HEK293 (cell line): ENCODE measurements at regions not wholly inside any gene's neighbourhood (a gene's known extent, or its start where the extent isn't known, plus 50 kb on each side); places are given as distances from the start of the nearest gene placed in this dataset.

Source experiments
- CTCF ChIA-PET: fragments of 350-600 bp; formaldehyde crosslinking; extraction: SDS; loops from one replicate; lab custom pipeline; 2021; ENCODE audit warnings: antibody characterized with exemption; lab: Yijun Ruan, JAX
- POLR2A ChIA-PET: fragments of 300-600 bp; formaldehyde crosslinking; extraction: SDS; loops from one replicate; lab custom pipeline; 2020; ENCODE audit warnings: antibody characterized with exemption, inconsistent platforms; lab: Yijun Ruan, JAX
- H3K27ac ChIP-seq: fragments of 200-500 bp; sonication (Bioruptor generic); 2 replicates; pipeline ENCODE4 v1.5.1; 2014; ENCODE audit warnings: low read depth, low read length, control low read depth, inconsistent platforms; ENCODE audit errors: extremely low read depth
- H3K36me3 ChIP-seq, 2 experiments: fragments of 200-500 bp in 1 of 2; sonication (Bioruptor generic) in 1 of 2; 1 replicate in 1 of 2; 2 replicates in 1 of 2; pipeline ENCODE4 v1.5.1; 2014 to 2017; ENCODE audit warnings: inconsistent platforms in 2 of 2, low read length in 2 of 2; ENCODE audit not compliant: control insufficient read depth in 2 of 2, insufficient read depth in 1 of 2
- H3K4me1 ChIP-seq: fragments of 200-500 bp; sonication (Bioruptor generic); 2 replicates; pipeline ENCODE4 v1.5.1; 2014; ENCODE audit warnings: mild to moderate bottlenecking, low read length, inconsistent platforms; ENCODE audit not compliant: control insufficient read depth, insufficient read depth
- H3K4me3 ChIP-seq: 2 replicates; pipeline ENCODE4 v1.5.1; 2011; ENCODE audit warnings: low read depth, mild to moderate bottlenecking, control low read depth, low read length, moderate library complexity
- H3K9me3 ChIP-seq: fragments of 200-500 bp; sonication (Bioruptor generic); 2 replicates; pipeline ENCODE4 v1.5.1; 2014; ENCODE audit warnings: low read depth, low read length, inconsistent platforms; ENCODE audit not compliant: control insufficient read depth, insufficient read depth
- BCL11A ChIP-seq: fragments of 450-650 bp; formaldehyde crosslinking; IDR thresholded peaks from 2 replicates; pipeline ENCODE4 v1.5.1; 2016; ENCODE audit warnings: low read depth, missing biosample characterization, missing genetic modification characterization
- HOXD13 ChIP-seq: sonication (generic); formaldehyde crosslinking; IDR thresholded peaks from 2 replicates; pipeline ENCODE4 v1.8.0; 2022; ENCODE audit warnings: missing genetic modification reagents, borderline replicate concordance
- SCRT1 ChIP-seq: fragments of 450-650 bp; formaldehyde crosslinking; IDR thresholded peaks from 2 replicates; pipeline ENCODE4 v1.5.1; 2016; ENCODE audit warnings: missing biosample characterization, missing genetic modification characterization, borderline replicate concordance
- SP2 ChIP-seq: fragments of 450-650 bp; formaldehyde crosslinking; IDR thresholded peaks from 2 replicates; pipeline ENCODE4 v1.5.1; 2016; ENCODE audit warnings: missing biosample characterization, missing genetic modification characterization
- ZBTB8A ChIP-seq: fragments of 450-650 bp; formaldehyde crosslinking; IDR thresholded peaks from 2 replicates; pipeline ENCODE4 v1.5.1; 2016; ENCODE audit warnings: missing biosample characterization, missing genetic modification characterization
- ZFP41 ChIP-seq: fragments of 450-650 bp; formaldehyde crosslinking; IDR thresholded peaks from 2 replicates; pipeline ENCODE4 v1.5.1; 2016; ENCODE audit warnings: missing biosample characterization, missing genetic modification characterization, borderline replicate concordance
- ZNF138 ChIP-seq: fragments of 450-650 bp; formaldehyde crosslinking; IDR thresholded peaks from 2 replicates; pipeline ENCODE4 v1.5.1; 2016; ENCODE audit warnings: missing biosample characterization, missing genetic modification characterization, borderline replicate concordance
- ZNF16 ChIP-seq: fragments of 450-650 bp; formaldehyde crosslinking; IDR thresholded peaks from 2 replicates; pipeline ENCODE4 v1.5.1; 2016; ENCODE audit warnings: low read depth, missing biosample characterization, missing genetic modification characterization
- ZNF223 ChIP-seq: fragments of 450-650 bp; formaldehyde crosslinking; IDR thresholded peaks from 2 replicates; pipeline ENCODE4 v1.5.1; 2016; ENCODE audit warnings: missing biosample characterization, missing genetic modification characterization
- ZNF248 ChIP-seq: fragments of 450-650 bp; formaldehyde crosslinking; IDR thresholded peaks from 2 replicates; pipeline ENCODE4 v1.5.1; 2017; ENCODE audit warnings: missing biosample characterization, missing genetic modification characterization
- ZNF266 ChIP-seq: fragments of 450-650 bp; formaldehyde crosslinking; IDR thresholded peaks from 2 replicates; pipeline ENCODE4 v1.5.1; 2016; ENCODE audit warnings: missing biosample characterization, missing genetic modification characterization, low read depth
- ZNF423 ChIP-seq: fragments of 450-650 bp; formaldehyde crosslinking; IDR thresholded peaks from 2 replicates; pipeline ENCODE4 v1.5.1; 2016; ENCODE audit warnings: missing biosample characterization, missing genetic modification characterization
- ZNF426 ChIP-seq: fragments of 450-650 bp; formaldehyde crosslinking; IDR thresholded peaks from 2 replicates; pipeline ENCODE4 v1.5.1; 2017; ENCODE audit warnings: missing biosample characterization, missing genetic modification characterization, mild to moderate bottlenecking, inconsistent platforms, moderate library complexity
- ZNF529 ChIP-seq: fragments of 450-650 bp; formaldehyde crosslinking; IDR thresholded peaks from 2 replicates; pipeline ENCODE4 v1.5.1; 2017; ENCODE audit warnings: missing genetic modification characterization, missing biosample characterization; ENCODE audit not compliant: insufficient replicate concordance
- ZNF530 ChIP-seq: fragments of 450-650 bp; formaldehyde crosslinking; IDR thresholded peaks from 2 replicates; pipeline ENCODE4 v1.5.1; 2016; ENCODE audit warnings: low read depth, missing biosample characterization, missing genetic modification characterization
- ZNF544 ChIP-seq: fragments of 450-650 bp; formaldehyde crosslinking; IDR thresholded peaks from 2 replicates; pipeline ENCODE4 v1.5.0; 2017; ENCODE audit warnings: missing biosample characterization, missing genetic modification characterization
- ZNF548 ChIP-seq: fragments of 450-650 bp; formaldehyde crosslinking; IDR thresholded peaks from 2 replicates; pipeline ENCODE4 v1.5.1; 2016; ENCODE audit warnings: missing biosample characterization, missing genetic modification characterization
- ZNF624 ChIP-seq: fragments of 450-650 bp; formaldehyde crosslinking; IDR thresholded peaks from 2 replicates; pipeline ENCODE4 v1.5.1; 2017; ENCODE audit warnings: missing biosample characterization, missing genetic modification characterization
- ZNF701 ChIP-seq: fragments of 450-650 bp; formaldehyde crosslinking; IDR thresholded peaks from 2 replicates; pipeline ENCODE4 v1.5.1; 2016; ENCODE audit warnings: missing biosample characterization, missing genetic modification characterization
- ZNF768 ChIP-seq: fragments of 450-650 bp; formaldehyde crosslinking; IDR thresholded peaks from 2 replicates; pipeline ENCODE4 v1.5.1; 2018; ENCODE audit warnings: missing biosample characterization, mild to moderate bottlenecking, missing genetic modification characterization
- TF ChIP-seq, protein P1 (sequence below): fragments of 450-650 bp; formaldehyde crosslinking; IDR thresholded peaks from 2 replicates; pipeline ENCODE4 v1.5.1; 2016; ENCODE audit warnings: missing biosample characterization, missing genetic modification characterization, low read depth
- TF ChIP-seq, protein P2 (sequence below): fragments of 450-650 bp; IDR thresholded peaks from 2 replicates; pipeline ENCODE4 v1.5.1; 2018; ENCODE audit warnings: missing biosample characterization, missing genetic modification characterization
- TF ChIP-seq, protein P3 (sequence below): fragments of 450-650 bp; formaldehyde crosslinking; IDR thresholded peaks from 2 replicates; pipeline ENCODE4 v1.5.1; 2017; ENCODE audit warnings: missing biosample characterization, mild to moderate bottlenecking, missing genetic modification characterization, moderate library complexity
- TF ChIP-seq, protein P4 (sequence below): fragments of 450-650 bp; formaldehyde crosslinking; IDR thresholded peaks from 2 replicates; pipeline ENCODE4 v1.5.1; 2016; ENCODE audit warnings: missing biosample characterization, missing genetic modification characterization
- TF ChIP-seq, protein P5 (sequence below): fragments of 450-650 bp; formaldehyde crosslinking; IDR thresholded peaks from 2 replicates; pipeline ENCODE4 v1.5.1; 2016; ENCODE audit warnings: missing biosample characterization, missing genetic modification characterization, low read depth
- TF ChIP-seq, protein P6 (sequence below): fragments of 450-650 bp; formaldehyde crosslinking; IDR thresholded peaks from 2 replicates; pipeline ENCODE4 v1.5.1; 2017; ENCODE audit warnings: missing biosample characterization, missing genetic modification characterization

DNA sequence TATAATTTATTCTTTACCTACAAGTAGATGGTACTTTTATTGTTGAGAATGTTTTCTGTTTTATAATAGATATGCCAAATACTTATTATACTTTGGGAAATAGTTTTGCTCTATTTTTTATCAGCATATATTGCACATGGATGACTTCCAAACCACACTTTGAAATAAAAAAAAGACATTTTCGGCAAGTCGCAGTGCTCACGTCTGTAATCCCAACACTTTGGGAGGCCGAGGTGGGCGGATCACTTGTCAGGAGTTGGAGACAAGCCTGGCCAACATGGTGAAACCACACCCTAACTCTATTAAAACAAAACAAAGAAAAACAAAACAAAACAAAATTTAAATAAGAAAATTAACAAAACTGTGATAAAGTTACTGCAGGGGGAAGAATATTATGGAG lies 983.9 kb upstream of the CNTN5 start:
- POLR2A ChIA-PET = no interaction called here
- H3K9me3 ChIP-seq = no peaks in the 10 kb centered on the region
- H3K4me1 ChIP-seq = no peaks in the 10 kb centered on the region
- no peak overlapping the region for H3K27ac ChIP-seq
- CTCF ChIA-PET = no interaction called here
- H3K36me3 ChIP-seq = no peaks in the 10 kb centered on the region
- TF ChIP-seq ZNF529 (tag by site-specific recombination) (no peak), SCRT1 (tag by site-specific recombination) (no peak), ZFP41 (tag by site-specific recombination) (no peak), ZNF223 (tag by site-specific recombination) (no peak), ZNF16 (tag by site-specific recombination) (no peak), HOXD13 (CRISPR knock-in tag) (no peak), ZNF768 (tag by site-specific recombination) (no peak), ZNF248 (no peak), ZBTB8A (tag by site-specific recombination) (no peak), ZNF701 (tag by site-specific recombination) (no peak)
- TF ChIP-seq, protein P1, sequence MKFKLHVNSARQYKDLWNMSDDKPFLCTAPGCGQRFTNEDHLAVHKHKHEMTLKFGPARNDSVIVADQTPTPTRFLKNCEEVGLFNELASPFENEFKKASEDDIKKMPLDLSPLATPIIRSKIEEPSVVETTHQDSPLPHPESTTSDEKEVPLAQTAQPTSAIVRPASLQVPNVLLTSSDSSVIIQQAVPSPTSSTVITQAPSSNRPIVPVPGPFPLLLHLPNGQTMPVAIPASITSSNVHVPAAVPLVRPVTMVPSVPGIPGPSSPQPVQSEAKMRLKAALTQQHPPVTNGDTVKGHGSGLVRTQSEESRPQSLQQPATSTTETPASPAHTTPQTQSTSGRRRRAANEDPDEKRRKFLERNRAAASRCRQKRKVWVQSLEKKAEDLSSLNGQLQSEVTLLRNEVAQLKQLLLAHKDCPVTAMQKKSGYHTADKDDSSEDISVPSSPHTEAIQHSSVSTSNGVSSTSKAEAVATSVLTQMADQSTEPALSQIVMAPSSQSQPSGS (tag by site-specific recombination) = no peak
- TF ChIP-seq, protein P2, sequence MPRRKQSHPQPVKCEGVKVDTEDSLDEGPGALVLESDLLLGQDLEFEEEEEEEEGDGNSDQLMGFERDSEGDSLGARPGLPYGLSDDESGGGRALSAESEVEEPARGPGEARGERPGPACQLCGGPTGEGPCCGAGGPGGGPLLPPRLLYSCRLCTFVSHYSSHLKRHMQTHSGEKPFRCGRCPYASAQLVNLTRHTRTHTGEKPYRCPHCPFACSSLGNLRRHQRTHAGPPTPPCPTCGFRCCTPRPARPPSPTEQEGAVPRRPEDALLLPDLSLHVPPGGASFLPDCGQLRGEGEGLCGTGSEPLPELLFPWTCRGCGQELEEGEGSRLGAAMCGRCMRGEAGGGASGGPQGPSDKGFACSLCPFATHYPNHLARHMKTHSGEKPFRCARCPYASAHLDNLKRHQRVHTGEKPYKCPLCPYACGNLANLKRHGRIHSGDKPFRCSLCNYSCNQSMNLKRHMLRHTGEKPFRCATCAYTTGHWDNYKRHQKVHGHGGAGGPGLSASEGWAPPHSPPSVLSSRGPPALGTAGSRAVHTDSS (tag by site-specific recombination) = no peak
- TF ChIP-seq, protein P3, sequence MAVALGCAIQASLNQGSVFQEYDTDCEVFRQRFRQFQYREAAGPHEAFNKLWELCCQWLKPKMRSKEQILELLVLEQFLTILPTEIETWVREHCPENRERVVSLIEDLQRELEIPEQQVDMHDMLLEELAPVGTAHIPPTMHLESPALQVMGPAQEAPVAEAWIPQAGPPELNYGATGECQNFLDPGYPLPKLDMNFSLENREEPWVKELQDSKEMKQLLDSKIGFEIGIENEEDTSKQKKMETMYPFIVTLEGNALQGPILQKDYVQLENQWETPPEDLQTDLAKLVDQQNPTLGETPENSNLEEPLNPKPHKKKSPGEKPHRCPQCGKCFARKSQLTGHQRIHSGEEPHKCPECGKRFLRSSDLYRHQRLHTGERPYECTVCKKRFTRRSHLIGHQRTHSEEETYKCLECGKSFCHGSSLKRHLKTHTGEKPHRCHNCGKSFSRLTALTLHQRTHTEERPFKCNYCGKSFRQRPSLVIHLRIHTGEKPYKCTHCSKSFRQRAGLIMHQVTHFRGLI = no peak
- TF ChIP-seq, protein P4, sequence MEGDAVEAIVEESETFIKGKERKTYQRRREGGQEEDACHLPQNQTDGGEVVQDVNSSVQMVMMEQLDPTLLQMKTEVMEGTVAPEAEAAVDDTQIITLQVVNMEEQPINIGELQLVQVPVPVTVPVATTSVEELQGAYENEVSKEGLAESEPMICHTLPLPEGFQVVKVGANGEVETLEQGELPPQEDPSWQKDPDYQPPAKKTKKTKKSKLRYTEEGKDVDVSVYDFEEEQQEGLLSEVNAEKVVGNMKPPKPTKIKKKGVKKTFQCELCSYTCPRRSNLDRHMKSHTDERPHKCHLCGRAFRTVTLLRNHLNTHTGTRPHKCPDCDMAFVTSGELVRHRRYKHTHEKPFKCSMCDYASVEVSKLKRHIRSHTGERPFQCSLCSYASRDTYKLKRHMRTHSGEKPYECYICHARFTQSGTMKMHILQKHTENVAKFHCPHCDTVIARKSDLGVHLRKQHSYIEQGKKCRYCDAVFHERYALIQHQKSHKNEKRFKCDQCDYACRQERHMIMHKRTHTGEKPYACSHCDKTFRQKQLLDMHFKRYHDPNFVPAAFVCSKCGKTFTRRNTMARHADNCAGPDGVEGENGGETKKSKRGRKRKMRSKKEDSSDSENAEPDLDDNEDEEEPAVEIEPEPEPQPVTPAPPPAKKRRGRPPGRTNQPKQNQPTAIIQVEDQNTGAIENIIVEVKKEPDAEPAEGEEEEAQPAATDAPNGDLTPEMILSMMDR (tag by site-specific recombination) = no peak
- no peak overlapping the region for H3K4me3 ChIP-seq

DNA sequence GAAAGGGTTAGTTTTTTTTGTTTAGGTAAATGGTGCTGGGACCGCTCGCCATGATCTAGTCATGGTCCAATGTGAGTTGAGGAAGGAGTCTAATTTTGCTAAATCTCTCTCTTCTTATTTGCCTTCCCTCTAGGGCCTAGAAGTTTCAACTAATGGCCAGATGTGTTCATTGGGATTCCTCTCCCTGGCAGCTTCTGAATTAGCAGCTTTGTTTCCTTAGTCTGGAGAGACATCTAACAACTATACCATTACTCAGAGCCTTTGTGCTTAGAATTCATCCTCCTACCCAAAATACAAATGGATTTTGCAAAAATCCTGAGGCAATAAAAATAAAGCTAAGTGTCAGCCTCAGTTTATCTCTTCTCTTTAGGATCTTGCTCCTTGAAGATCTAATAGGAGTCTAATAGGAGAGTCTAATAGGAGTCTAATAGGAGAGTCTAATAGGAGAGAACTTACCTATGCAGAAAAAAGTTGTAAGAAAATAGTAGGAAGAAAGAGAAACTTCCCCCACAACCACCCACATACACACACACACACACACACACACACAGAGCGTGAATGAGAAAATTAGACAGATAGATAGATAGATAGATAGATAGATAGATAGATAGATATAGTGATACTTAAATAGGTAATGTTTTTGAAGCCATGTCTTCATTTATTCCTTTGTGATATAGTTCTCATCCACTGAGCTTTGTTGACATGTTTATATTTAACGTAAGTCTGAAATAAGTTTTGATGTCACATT lies 980.5 kb upstream of the CNTN5 start:
- Histone ChIP-seq H3K9me3 (no peaks in the 10 kb centered on the region), H3K4me3 (no peak overlapping the region), H3K36me3 (no peaks in the 10 kb centered on the region), H3K4me1 (no peaks in the 10 kb centered on the region), H3K27ac (no peak overlapping the region)
- ChIA-PET POLR2A (no interaction called here), CTCF (no interaction called here)
- TF ChIP-seq ZNF544 (tag by site-specific recombination) (no peak), ZNF426 (tag by site-specific recombination) (no peak), ZNF138 (tag by site-specific recombination) (no peak), ZNF530 (tag by site-specific recombination) (no peak), SP2 (no peak), ZNF423 (tag by site-specific recombination) (no peak), ZNF529 (tag by site-specific recombination) (no peak), ZNF624 (tag by site-specific recombination) (no peak), ZNF266 (tag by site-specific recombination) (no peak), BCL11A (tag by site-specific recombination) (no peak), ZNF548 (tag by site-specific recombination) (no peak)
- TF ChIP-seq, protein P5, sequence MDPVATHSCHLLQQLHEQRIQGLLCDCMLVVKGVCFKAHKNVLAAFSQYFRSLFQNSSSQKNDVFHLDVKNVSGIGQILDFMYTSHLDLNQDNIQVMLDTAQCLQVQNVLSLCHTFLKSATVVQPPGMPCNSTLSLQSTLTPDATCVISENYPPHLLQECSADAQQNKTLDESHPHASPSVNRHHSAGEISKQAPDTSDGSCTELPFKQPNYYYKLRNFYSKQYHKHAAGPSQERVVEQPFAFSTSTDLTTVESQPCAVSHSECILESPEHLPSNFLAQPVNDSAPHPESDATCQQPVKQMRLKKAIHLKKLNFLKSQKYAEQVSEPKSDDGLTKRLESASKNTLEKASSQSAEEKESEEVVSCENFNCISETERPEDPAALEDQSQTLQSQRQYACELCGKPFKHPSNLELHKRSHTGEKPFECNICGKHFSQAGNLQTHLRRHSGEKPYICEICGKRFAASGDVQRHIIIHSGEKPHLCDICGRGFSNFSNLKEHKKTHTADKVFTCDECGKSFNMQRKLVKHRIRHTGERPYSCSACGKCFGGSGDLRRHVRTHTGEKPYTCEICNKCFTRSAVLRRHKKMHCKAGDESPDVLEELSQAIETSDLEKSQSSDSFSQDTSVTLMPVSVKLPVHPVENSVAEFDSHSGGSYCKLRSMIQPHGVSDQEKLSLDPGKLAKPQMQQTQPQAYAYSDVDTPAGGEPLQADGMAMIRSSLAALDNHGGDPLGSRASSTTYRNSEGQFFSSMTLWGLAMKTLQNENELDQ (tag by site-specific recombination) = no peak
- TF ChIP-seq, protein P6, sequence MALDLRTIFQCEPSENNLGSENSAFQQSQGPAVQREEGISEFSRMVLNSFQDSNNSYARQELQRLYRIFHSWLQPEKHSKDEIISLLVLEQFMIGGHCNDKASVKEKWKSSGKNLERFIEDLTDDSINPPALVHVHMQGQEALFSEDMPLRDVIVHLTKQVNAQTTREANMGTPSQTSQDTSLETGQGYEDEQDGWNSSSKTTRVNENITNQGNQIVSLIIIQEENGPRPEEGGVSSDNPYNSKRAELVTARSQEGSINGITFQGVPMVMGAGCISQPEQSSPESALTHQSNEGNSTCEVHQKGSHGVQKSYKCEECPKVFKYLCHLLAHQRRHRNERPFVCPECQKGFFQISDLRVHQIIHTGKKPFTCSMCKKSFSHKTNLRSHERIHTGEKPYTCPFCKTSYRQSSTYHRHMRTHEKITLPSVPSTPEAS = no peak
